ENCODE measurements at regions not wholly inside any gene's neighbourhood (a gene's known extent, or its start where the extent isn't known, plus 50 kb on each side); places are given as distances from the start of the nearest gene placed in this dataset.
A peak's percentile ranks its signal among the peaks of the same experiment; 100 is the strongest.

- no peak for DNase-seq
These were observed 181.0 kb upstream of the GRIP1 start for GRCh38 chr12:66859751-66860440.

GRCh38 chr12:66860752-66861750, 182.2 kb upstream of the GRIP1 start:
- DNase-seq = peak; percentile 82

- DNase-seq = no peak
These were observed 183.6 kb upstream of the GRIP1 start for GRCh38 chr12:66862356-66862985.

- no peak for DNase-seq
These were observed 184.4 kb upstream of the GRIP1 start for GRCh38 chr12:66863276-66863675.

DNA sequence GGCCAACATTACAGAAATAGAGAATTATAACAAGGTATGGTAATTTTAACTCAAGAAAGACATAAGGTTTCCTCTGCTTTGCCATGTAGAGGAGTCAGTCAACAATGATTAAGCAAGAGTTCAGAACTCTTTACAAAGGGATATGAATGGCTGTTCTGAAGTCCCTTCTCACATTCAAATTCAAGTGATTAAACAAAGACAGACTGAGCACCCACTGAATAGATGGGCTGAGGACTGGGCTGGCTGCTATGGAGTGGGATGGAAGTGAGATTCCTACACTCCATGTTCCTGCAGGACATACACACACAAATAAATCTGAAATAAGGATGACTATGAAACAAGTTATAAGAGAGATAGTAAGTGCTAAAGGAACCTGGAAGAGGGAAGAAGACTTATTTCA, 199.0 kb upstream of the GRIP1 start:
- no peak for DNase-seq

- DNase-seq = no peak
These were observed 200.5 kb upstream of the GRIP1 start for GRCh38 chr12:66879409-66879808.

GRCh38 chr12:66881386-66881785, 202.5 kb upstream of the GRIP1 start:
- no peak for DNase-seq

- no peak for DNase-seq
These were observed 205.2 kb upstream of the GRIP1 start for GRCh38 chr12:66884091-66884490.

DNA sequence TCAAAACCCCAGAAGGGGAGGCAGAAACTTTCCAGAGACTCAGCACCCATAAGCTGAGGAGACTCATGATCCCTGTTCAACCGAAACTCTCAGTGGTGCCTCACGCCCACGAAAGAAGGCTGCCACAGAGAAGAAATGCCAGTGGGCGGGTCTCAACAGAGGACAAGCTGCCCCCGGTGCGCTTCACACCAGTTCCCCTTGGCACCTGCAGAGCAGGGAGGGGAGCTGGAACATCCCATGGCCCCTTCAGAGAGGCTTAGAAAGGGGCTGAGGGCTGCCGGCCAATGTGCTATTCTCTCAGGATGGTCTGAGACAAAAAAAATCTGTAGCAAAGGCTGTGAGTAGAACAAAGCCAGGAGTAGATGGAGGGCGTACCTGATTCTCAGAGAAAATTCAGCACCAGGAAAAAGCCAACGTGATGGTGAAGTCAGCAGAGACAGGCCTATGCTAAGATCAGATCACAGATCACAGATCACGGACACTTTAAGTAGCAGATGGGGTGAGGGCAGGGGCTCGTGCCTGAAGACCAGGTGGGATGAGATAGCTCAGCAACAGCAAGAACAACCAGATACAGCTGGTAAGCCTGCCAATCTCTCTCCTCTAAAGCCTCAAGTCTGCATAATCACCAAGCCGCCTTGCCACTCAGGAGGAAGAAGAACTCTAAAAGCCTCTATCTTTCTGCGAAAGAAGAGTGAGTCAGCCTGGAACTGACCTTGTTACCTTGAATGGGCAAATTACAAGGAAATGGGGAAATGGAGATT, 206.4 kb upstream of the GRIP1 start:
- DNase-seq = no peak

GRCh38 chr12:66896797-66897196, 217.9 kb upstream of the GRIP1 start:
- no peak for DNase-seq

DNA sequence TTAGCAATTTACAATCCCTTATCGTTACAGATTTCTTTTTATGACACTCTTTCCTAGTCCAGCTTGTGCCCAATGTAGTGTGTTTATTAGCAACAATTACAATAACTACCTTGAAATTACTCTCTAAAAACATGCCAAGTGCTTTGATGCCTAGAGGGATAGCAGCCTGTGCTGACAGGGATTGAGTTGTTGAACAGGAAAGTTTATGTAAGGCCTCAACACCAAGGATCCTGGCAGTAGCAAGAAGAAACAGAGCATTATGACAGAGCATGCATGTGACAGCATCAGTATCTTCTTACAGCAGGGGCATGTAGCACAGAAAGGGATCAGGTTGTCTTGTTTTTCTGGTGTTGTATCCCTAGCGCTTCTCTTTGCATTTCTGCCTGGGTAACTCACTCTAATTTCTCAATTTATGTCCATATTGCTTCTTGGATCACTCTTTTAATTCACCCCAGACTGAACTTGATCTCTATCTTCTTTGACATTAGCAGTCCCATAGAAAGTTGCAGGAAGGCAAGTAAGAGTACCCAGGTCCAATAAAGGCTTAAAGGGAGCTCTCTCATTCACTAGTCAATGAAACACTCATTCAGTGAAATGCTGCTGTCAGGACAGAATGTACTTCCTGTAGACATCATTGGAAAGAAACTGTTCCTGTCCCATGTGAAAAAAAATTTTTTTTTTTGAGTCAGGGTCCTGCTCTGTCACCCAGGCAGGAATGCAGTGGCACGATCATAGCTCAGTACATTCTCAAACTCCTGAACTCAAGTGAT, 220.0 kb upstream of the GRIP1 start:
- DNase-seq = no peak

DNA sequence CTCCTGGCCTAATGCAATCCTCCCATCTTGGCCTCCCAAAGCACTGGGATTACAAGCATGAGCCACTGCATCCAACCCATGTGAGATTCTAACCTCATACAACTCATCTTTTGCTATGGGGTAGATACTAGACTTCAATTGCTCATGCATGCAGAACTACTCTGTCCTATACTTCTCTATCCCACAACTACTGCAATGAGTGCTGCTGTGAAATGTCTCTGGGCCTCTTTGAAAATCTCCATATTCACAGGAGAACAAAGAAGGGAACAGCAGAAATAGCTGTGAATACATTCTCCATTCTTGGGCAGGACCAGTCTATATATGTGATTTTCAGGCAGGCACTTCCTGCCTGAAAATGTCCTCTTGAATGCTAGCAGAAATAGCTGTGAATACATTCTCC, 220.7 kb upstream of the GRIP1 start:
- DNase-seq = no peak

DNA sequence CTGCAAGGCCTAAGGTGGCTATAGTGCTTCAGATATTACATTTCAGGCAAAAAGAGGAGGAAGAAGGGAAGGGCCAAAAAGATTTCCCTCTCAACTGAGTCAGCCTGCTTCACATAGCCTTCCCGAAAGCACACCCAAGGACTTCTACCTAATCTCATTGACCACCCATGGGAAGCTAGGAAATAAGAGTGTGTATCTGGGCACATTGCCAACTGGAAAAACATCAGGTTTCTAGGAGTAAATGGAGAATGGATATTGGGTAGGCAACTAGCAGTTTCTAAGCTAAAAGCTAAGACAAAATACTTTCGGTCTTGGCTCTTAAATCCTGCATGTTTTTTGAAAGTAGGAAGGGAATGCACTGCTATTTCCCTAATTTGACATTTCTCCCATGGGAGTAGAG, 221.7 kb upstream of the GRIP1 start:
- no peak for DNase-seq

DNA sequence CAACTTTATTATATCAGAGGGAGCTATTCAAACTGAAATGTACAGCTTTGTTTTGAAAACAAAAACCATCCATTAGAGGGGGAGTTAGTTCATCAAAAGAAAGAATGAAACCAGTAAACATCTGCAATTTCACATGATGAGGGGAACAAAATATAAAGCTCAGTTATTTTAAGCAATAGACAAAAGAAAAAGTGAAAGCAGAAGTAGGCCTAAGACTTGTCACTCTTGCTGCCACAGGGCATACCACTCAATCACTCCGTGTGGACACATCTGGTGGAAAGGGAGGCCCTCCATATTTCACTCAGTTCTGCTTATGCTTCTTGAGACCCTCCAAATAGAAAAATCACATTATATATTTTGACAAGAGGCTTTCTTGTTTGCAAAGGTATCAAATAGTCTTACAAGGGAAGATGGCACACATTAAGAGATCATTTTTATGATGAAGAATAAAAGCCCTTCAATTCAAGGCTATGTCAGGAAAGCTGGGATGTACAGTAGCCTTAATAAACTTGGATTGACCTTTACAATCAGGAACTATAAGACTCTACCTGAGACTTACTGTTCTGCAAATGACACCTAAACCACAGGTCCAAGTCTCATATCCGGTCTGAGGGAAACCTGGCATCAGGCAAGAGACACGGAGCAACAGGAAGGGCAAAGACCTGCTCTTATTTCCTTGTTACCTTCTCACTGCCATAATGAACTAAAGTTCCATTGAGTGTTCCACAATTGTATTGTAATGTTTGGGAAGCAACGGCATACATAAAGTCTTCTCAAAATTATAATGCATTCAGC, 222.5 kb upstream of the GRIP1 start:
- DNase-seq = no peak

- no peak for DNase-seq
These were observed 223.1 kb upstream of the GRIP1 start for GRCh38 chr12:66902020-66902419.

GRCh38 chr12:66903782-66904396, 225.0 kb upstream of the GRIP1 start:
- no peak for DNase-seq

- DNase-seq = no peak
These were observed 226.3 kb upstream of the GRIP1 start for GRCh38 chr12:66905201-66905600.

DNA sequence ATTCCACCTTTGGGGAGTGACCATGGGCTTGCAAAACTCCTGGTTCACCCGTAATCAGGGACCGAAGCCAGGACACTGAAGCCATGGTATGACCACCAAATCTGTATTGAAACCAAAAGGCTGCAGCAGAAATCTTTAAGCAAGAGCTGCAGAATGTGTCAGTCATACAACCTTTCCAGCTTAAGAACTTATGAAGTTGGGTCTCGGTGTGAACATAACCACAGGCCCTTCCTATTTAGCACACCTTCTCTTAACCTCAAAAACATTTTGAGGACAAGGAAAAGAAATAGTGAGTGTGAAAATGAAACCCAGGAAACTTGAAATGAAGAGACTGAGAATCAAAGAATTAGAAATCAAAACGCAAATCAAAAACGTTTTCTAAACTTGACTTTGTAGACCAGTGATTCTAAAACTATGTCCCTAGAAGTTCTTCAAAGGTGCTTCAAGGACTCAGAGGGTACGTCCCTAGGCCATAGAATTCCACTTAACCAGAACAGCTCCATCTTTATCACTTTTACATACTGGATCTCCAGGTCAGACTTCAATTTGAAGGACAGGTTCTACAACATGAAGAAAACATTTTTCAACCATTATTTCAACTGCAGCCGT, 231.6 kb upstream of the GRIP1 start:
- no peak for DNase-seq

- no peak for DNase-seq
These were observed 236.5 kb upstream of the GRIP1 start for GRCh38 chr12:66915306-66915904.

GRCh38 chr12:66916189-66916588, 237.3 kb upstream of the GRIP1 start:
- no peak for DNase-seq
